ENCODE measurements at regions not wholly inside any gene's neighbourhood (a gene's known extent, or its start where the extent isn't known, plus 50 kb on each side); places are given as distances from the start of the nearest gene placed in this dataset.

DNA sequence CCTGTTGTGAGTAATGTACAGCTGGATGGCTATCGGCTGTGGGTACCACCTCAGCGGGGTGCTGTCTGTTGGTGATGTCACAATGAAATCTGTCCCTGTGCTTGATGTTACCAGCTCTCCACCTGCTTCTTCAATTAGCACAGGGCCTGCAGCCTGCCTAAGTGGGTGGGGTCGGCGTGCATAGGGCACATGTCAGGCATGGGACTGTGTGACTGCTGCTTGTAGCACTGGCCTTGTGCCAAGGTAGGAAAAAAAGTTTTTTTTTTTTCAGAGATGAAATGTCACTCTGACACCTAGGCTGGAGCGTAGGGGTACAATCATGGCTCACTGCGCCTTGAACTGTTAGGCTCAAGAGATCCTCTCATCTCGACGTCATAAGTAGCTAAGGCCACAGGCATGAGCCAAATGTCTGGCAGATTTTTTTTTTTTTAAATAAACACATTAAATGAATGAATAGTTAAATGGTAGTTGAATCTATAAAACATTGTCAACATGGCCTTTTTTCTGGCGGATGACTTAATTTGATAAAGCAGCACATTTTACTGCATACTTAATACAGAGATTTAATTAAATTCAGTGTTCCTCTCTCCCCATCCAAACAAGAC lies 222.5 kb downstream of the NXNL2 start:
- Histone ChIP-seq H4K20me1 (ENCODE audit: insufficient read depth, low read length) (no peaks in the 10 kb centered on the region), H3K4me1 (ENCODE audit: control insufficient read depth in 1 of 2, insufficient read depth in 2 of 2, low read length in 2 of 2) (no peaks in the 10 kb centered on the region), H3K9ac (ENCODE audit: insufficient read depth, low read length, poor library complexity, severe bottlenecking) (no peak overlapping the region), H3K36me3 (replicated peaks in 1 of 2; ENCODE audit: control insufficient read depth in 1 of 2, insufficient read depth in 2 of 2, low read length in 2 of 2) (no peaks in the 10 kb centered on the region), H3K4me3 (replicated peaks in 1 of 3; ENCODE audit: low read depth in 2 of 3, low read length in 3 of 3) (no peak overlapping the region), H3K27me3 (ENCODE audit: control insufficient read depth in 2 of 2, insufficient read depth in 2 of 2, low read length in 2 of 2) (peaks cover 0 to 11% of the 10 kb centered on the region in 2 donors), H3K9me3 (replicated peaks in 1 of 2; ENCODE audit: control insufficient read depth in 1 of 2, insufficient read depth in 1 of 2, low read length in 2 of 2) (no peaks in the 10 kb centered on the region), H3K4me2 (replicated peaks; ENCODE audit: extremely low read depth, low read length, poor library complexity, severe bottlenecking) (no peak overlapping the region), H3K27ac (ENCODE audit: low read depth in 1 of 2, low read length in 2 of 2) (no peak overlapping the region), H2AFZ (ENCODE audit: insufficient read depth, low read depth, low read length, poor library complexity, severe bottlenecking) (no peak overlapping the region), H3K79me2 (ENCODE audit: insufficient read depth, low read length) (no peaks in the 10 kb centered on the region)
- intact Hi-C loops (cut with micrococcal nuclease), result no loop called here
- 78% methylated on average over 4 of the region's 9 CpGs for WGBS (ENCODE audit: insufficient coverage)
- Mint-ChIP-seq H3K9me3 (peaks cover 0 to 2% (median 0%) of the 10 kb centered on the region in 7 donors), H3K4me1 (no peaks in the 10 kb centered on the region), H3K36me3 (no peaks in the 10 kb centered on the region), H3K27me3 (ENCODE audit: low read depth in 3 of 3) (peaks cover 4 to 20% (median 15%) of the 10 kb centered on the region in 3 donors), H3K4me3 (no peak overlapping the region), H3K27ac (no peak overlapping the region)
- TF ChIP-seq, protein P1, sequence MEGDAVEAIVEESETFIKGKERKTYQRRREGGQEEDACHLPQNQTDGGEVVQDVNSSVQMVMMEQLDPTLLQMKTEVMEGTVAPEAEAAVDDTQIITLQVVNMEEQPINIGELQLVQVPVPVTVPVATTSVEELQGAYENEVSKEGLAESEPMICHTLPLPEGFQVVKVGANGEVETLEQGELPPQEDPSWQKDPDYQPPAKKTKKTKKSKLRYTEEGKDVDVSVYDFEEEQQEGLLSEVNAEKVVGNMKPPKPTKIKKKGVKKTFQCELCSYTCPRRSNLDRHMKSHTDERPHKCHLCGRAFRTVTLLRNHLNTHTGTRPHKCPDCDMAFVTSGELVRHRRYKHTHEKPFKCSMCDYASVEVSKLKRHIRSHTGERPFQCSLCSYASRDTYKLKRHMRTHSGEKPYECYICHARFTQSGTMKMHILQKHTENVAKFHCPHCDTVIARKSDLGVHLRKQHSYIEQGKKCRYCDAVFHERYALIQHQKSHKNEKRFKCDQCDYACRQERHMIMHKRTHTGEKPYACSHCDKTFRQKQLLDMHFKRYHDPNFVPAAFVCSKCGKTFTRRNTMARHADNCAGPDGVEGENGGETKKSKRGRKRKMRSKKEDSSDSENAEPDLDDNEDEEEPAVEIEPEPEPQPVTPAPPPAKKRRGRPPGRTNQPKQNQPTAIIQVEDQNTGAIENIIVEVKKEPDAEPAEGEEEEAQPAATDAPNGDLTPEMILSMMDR (IDR thresholded peaks at IDR 0.05), result no peak
- DNase-seq, result no peak

DNA sequence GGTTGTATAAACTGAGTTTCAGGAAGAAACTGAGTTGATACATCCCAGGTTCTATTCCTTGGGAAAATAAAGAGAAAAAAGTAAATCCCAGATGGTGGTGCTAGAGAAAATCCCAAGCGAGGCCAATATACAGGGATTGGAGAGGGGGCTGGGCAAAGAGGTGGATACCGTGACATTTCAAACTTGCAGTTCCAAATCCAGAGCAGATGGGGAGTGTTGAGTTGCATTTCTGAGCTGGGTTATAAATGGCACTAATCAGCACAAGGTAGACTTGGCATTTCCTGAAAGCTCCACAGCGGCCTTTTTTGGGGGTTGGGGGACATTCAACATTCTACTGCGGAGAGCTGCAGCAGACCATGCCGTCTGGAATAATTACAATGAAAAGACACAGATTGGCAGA lies 224.4 kb downstream of the NXNL2 start:
- Histone ChIP-seq H3K36me3 (replicated peaks in 1 of 2; ENCODE audit: control insufficient read depth in 1 of 2, insufficient read depth in 2 of 2, low read length in 2 of 2) (no peaks in the 10 kb centered on the region), H2AFZ (ENCODE audit: insufficient read depth, low read depth, low read length, poor library complexity, severe bottlenecking) (no peak overlapping the region), H3K4me3 (replicated peaks in 1 of 3; ENCODE audit: low read depth in 2 of 3, low read length in 3 of 3) (no peak overlapping the region), H3K4me1 (ENCODE audit: control insufficient read depth in 1 of 2, insufficient read depth in 2 of 2, low read length in 2 of 2) (no peaks in the 10 kb centered on the region), H3K27me3 (ENCODE audit: control insufficient read depth in 2 of 2, insufficient read depth in 2 of 2, low read length in 2 of 2) (peaks cover 5 to 19% of the 10 kb centered on the region in 2 donors), H3K4me2 (replicated peaks; ENCODE audit: extremely low read depth, low read length, poor library complexity, severe bottlenecking) (no peak overlapping the region), H3K9me3 (replicated peaks in 1 of 2; ENCODE audit: control insufficient read depth in 1 of 2, insufficient read depth in 1 of 2, low read length in 2 of 2) (no peaks in the 10 kb centered on the region), H3K9ac (ENCODE audit: insufficient read depth, low read length, poor library complexity, severe bottlenecking) (no peak overlapping the region), H4K20me1 (ENCODE audit: insufficient read depth, low read length) (no peaks in the 10 kb centered on the region), H3K79me2 (ENCODE audit: insufficient read depth, low read length) (no peaks in the 10 kb centered on the region), H3K27ac (ENCODE audit: low read depth in 1 of 2, low read length in 2 of 2) (no peak overlapping the region)
- no peak for DNase-seq
- Mint-ChIP-seq H3K4me3 (no peak overlapping the region), H3K9me3 (peaks cover 0 to 2% (median 0%) of the 10 kb centered on the region in 7 donors), H3K27ac (peak overlapping the region in 1 of 7 donors; percentile 3), H3K4me1 (no peaks in the 10 kb centered on the region), H3K36me3 (no peaks in the 10 kb centered on the region), H3K27me3 (ENCODE audit: low read depth in 3 of 3) (peaks cover 4 to 20% (median 12%) of the 10 kb centered on the region in 3 donors)
- WGBS (ENCODE audit: insufficient coverage), result 85% methylated on average over 3 of the region's 5 CpGs
- TF ChIP-seq, protein P1 (IDR thresholded peaks at IDR 0.05), result no peak
- intact Hi-C loops (cut with micrococcal nuclease), result no loop called here

Data from CD14-positive monocyte (primary cell).